ENCODE measurements at regions not wholly inside any gene's neighbourhood (a gene's known extent, or its start where the extent isn't known, plus 50 kb on each side); places are given as distances from the start of the nearest gene placed in this dataset.

- DNase-seq: no peak
- Histone ChIP-seq H2BK12ac (ENCODE audit: low read length) (no peak overlapping the region), H3K9ac (ENCODE audit: low read length) (no peak overlapping the region), H3K4me2 (ENCODE audit: low read length) (no peak overlapping the region), H4K12ac (ENCODE audit: low read depth, low read length) (no peak overlapping the region), H4K8ac (ENCODE audit: low read depth, low read length) (no peak overlapping the region), H3K4me3 (ENCODE audit: low read depth, low read length) (no peak overlapping the region), H3K27ac (ENCODE audit: low read depth, low read length) (no peak overlapping the region), H3K23ac (ENCODE audit: low read length) (no peak overlapping the region), H3K18ac (ENCODE audit: low read length) (no peak overlapping the region), H3K79me2 (ENCODE audit: control insufficient read depth, insufficient read depth, low read length, poor library complexity) (no peaks in the 10 kb centered on the region), H3K9me3 (ENCODE audit: insufficient read depth, low read depth, low read length) (no peaks in the 10 kb centered on the region), H2BK120ac (ENCODE audit: insufficient read depth, low read length, poor library complexity) (no peak overlapping the region), H4K91ac (ENCODE audit: low read depth, low read length) (no peak overlapping the region), H2BK5ac (ENCODE audit: low read depth, low read length, poor library complexity) (no peak overlapping the region), H2AFZ (ENCODE audit: insufficient read depth, low read length, poor library complexity) (no peak overlapping the region), H3K14ac (ENCODE audit: low read length) (no peak overlapping the region), H3K36me3 (ENCODE audit: control insufficient read depth in 1 of 2, insufficient read depth in 2 of 2, low read length in 2 of 2) (no peaks in the 10 kb centered on the region), H3K79me1 (ENCODE audit: low read length) (no peaks in the 10 kb centered on the region), H3K4me1 (ENCODE audit: control insufficient read depth in 1 of 2, insufficient read depth in 2 of 2, low read length in 2 of 2) (no peaks in the 10 kb centered on the region), H3K27me3 (ENCODE audit: insufficient read depth, low read length) (no peaks in the 10 kb centered on the region), H2AK5ac (ENCODE audit: low read length) (no peak overlapping the region), H3K4ac (ENCODE audit: low read depth, low read length) (no peak overlapping the region)
- WGBS (ENCODE audit: extremely low coverage, insufficient coverage, insufficient read length): no CpG with 5 or more reads among the region's 5 CpGs
These were observed 131.2 kb downstream of the CBLN2 start for GRCh38 chr18:72412927-72413326.

- WGBS (ENCODE audit: extremely low coverage, insufficient coverage, insufficient read length): no CpG with 5 or more reads among the region's 5 CpGs
- no peaks in the 10 kb centered on the region for H3K79me1 ChIP-seq (ENCODE audit: low read length)
- no peak overlapping the region for H4K12ac ChIP-seq (ENCODE audit: low read depth, low read length)
- no peak overlapping the region for H3K27ac ChIP-seq (ENCODE audit: low read depth, low read length)
- H2AK5ac ChIP-seq (ENCODE audit: low read length): no peak overlapping the region
- H3K9ac ChIP-seq (ENCODE audit: low read length): no peak overlapping the region
- no peak overlapping the region for H3K18ac ChIP-seq (ENCODE audit: low read length)
- H3K4me1 ChIP-seq (ENCODE audit: control insufficient read depth in 1 of 2, insufficient read depth in 2 of 2, low read length in 2 of 2): no peaks in the 10 kb centered on the region
- no peak overlapping the region for H4K8ac ChIP-seq (ENCODE audit: low read depth, low read length)
- H3K23ac ChIP-seq (ENCODE audit: low read length): no peak overlapping the region
- no peak overlapping the region for H2BK5ac ChIP-seq (ENCODE audit: low read depth, low read length, poor library complexity)
- no peak overlapping the region for H2BK12ac ChIP-seq (ENCODE audit: low read length)
- no peak overlapping the region for H3K4me3 ChIP-seq (ENCODE audit: low read depth, low read length)
- no peak overlapping the region for H2BK120ac ChIP-seq (ENCODE audit: insufficient read depth, low read length, poor library complexity)
- no peaks in the 10 kb centered on the region for H3K9me3 ChIP-seq (ENCODE audit: insufficient read depth, low read depth, low read length)
- no peak overlapping the region for H3K4me2 ChIP-seq (ENCODE audit: low read length)
- no peak overlapping the region for H4K91ac ChIP-seq (ENCODE audit: low read depth, low read length)
- DNase-seq: no peak
- no peaks in the 10 kb centered on the region for H3K36me3 ChIP-seq (ENCODE audit: control insufficient read depth in 1 of 2, insufficient read depth in 2 of 2, low read length in 2 of 2)
- H2AFZ ChIP-seq (ENCODE audit: insufficient read depth, low read length, poor library complexity): no peak overlapping the region
- no peaks in the 10 kb centered on the region for H3K79me2 ChIP-seq (ENCODE audit: control insufficient read depth, insufficient read depth, low read length, poor library complexity)
- H3K4ac ChIP-seq (ENCODE audit: low read depth, low read length): no peak overlapping the region
- no peak overlapping the region for H3K14ac ChIP-seq (ENCODE audit: low read length)
- no peaks in the 10 kb centered on the region for H3K27me3 ChIP-seq (ENCODE audit: insufficient read depth, low read length)
These were observed 132.9 kb downstream of the CBLN2 start for GRCh38 chr18:72411261-72411660.

GRCh38 chr18:72410399-72410798, 133.7 kb downstream of the CBLN2 start:
- no peak overlapping the region for H2AFZ ChIP-seq (ENCODE audit: insufficient read depth, low read length, poor library complexity)
- H4K91ac ChIP-seq (ENCODE audit: low read depth, low read length): no peak overlapping the region
- H3K27me3 ChIP-seq (ENCODE audit: insufficient read depth, low read length): no peaks in the 10 kb centered on the region
- no peak for DNase-seq
- H3K4me3 ChIP-seq (ENCODE audit: low read depth, low read length): no peak overlapping the region
- H4K12ac ChIP-seq (ENCODE audit: low read depth, low read length): no peak overlapping the region
- no peaks in the 10 kb centered on the region for H3K9me3 ChIP-seq (ENCODE audit: insufficient read depth, low read depth, low read length)
- no peak overlapping the region for H2BK5ac ChIP-seq (ENCODE audit: low read depth, low read length, poor library complexity)
- no peak overlapping the region for H2BK120ac ChIP-seq (ENCODE audit: insufficient read depth, low read length, poor library complexity)
- H3K18ac ChIP-seq (ENCODE audit: low read length): no peak overlapping the region
- H4K8ac ChIP-seq (ENCODE audit: low read depth, low read length): no peak overlapping the region
- H3K4me2 ChIP-seq (ENCODE audit: low read length): no peak overlapping the region
- no peak overlapping the region for H2BK12ac ChIP-seq (ENCODE audit: low read length)
- H3K79me2 ChIP-seq (ENCODE audit: control insufficient read depth, insufficient read depth, low read length, poor library complexity): no peaks in the 10 kb centered on the region
- no peak overlapping the region for H3K23ac ChIP-seq (ENCODE audit: low read length)
- H3K4ac ChIP-seq (ENCODE audit: low read depth, low read length): no peak overlapping the region
- no peaks in the 10 kb centered on the region for H3K36me3 ChIP-seq (ENCODE audit: control insufficient read depth in 1 of 2, insufficient read depth in 2 of 2, low read length in 2 of 2)
- H2AK5ac ChIP-seq (ENCODE audit: low read length): no peak overlapping the region
- no peak overlapping the region for H3K9ac ChIP-seq (ENCODE audit: low read length)
- H3K4me1 ChIP-seq (ENCODE audit: control insufficient read depth in 1 of 2, insufficient read depth in 2 of 2, low read length in 2 of 2): no peaks in the 10 kb centered on the region
- H3K14ac ChIP-seq (ENCODE audit: low read length): no peak overlapping the region
- no CpG with 5 or more reads among the region's 1 CpG for WGBS (ENCODE audit: extremely low coverage, insufficient coverage, insufficient read length)
- no peak overlapping the region for H3K27ac ChIP-seq (ENCODE audit: low read depth, low read length)
- no peaks in the 10 kb centered on the region for H3K79me1 ChIP-seq (ENCODE audit: low read length)

- WGBS (ENCODE audit: extremely low coverage, insufficient coverage, insufficient read length): no CpG with 5 or more reads among the region's 1 CpG
These were observed 134.2 kb downstream of the CBLN2 start for GRCh38 chr18:72409903-72410302.

More at GRCh38 chr18:72409903-72410302, 134.2 kb downstream of the CBLN2 start:
- Histone ChIP-seq H2AK5ac (ENCODE audit: low read length) (no peak overlapping the region), H3K79me2 (ENCODE audit: control insufficient read depth, insufficient read depth, low read length, poor library complexity) (no peaks in the 10 kb centered on the region), H3K23ac (ENCODE audit: low read length) (no peak overlapping the region), H3K4ac (ENCODE audit: low read depth, low read length) (no peak overlapping the region), H3K9me3 (ENCODE audit: insufficient read depth, low read depth, low read length) (no peaks in the 10 kb centered on the region), H2BK5ac (ENCODE audit: low read depth, low read length, poor library complexity) (no peak overlapping the region), H2AFZ (ENCODE audit: insufficient read depth, low read length, poor library complexity) (no peak overlapping the region), H3K36me3 (ENCODE audit: control insufficient read depth in 1 of 2, insufficient read depth in 2 of 2, low read length in 2 of 2) (no peaks in the 10 kb centered on the region), H3K14ac (ENCODE audit: low read length) (no peak overlapping the region), H3K79me1 (ENCODE audit: low read length) (no peaks in the 10 kb centered on the region), H3K4me3 (ENCODE audit: low read depth, low read length) (no peak overlapping the region), H3K4me2 (ENCODE audit: low read length) (no peak overlapping the region), H2BK12ac (ENCODE audit: low read length) (no peak overlapping the region), H3K9ac (ENCODE audit: low read length) (no peak overlapping the region), H3K27me3 (ENCODE audit: insufficient read depth, low read length) (no peaks in the 10 kb centered on the region), H4K8ac (ENCODE audit: low read depth, low read length) (no peak overlapping the region), H3K18ac (ENCODE audit: low read length) (no peak overlapping the region), H3K27ac (ENCODE audit: low read depth, low read length) (no peak overlapping the region), H3K4me1 (ENCODE audit: control insufficient read depth in 1 of 2, insufficient read depth in 2 of 2, low read length in 2 of 2) (no peaks in the 10 kb centered on the region), H2BK120ac (ENCODE audit: insufficient read depth, low read length, poor library complexity) (no peak overlapping the region), H4K91ac (ENCODE audit: low read depth, low read length) (no peak overlapping the region), H4K12ac (ENCODE audit: low read depth, low read length) (no peak overlapping the region)
- DNase-seq: no peak
